PC-3 (cell line): ENCODE measurements at regions not wholly inside any gene's neighbourhood (a gene's known extent, or its start where the extent isn't known, plus 50 kb on each side); places are given as distances from the start of the nearest gene placed in this dataset.

ENCODE experiments used
- ATAC-seq: fragments of 200-7000 bp; cut with Tn5 transposase; 2 replicates; pipeline ENCODE4 v1.9.1; 2020; ENCODE audit warnings: mild to moderate bottlenecking, moderate library complexity
- BruUV-seq: library from RNA; stranded (reverse); fragments of 400-500 nt; replicated peaks from 2 replicates; lab custom pipeline; 2021; lab: Mats Ljungman, UMichigan
- CTCF ChIA-PET: fragments of 300-600 bp; sonication (Branson Sonifier 250); formaldehyde crosslinking; loops from one replicate; lab custom pipeline; 2022; ENCODE audit warnings: antibody characterized with exemption; lab: Charles Lee
- POLR2A ChIA-PET: fragments of 300-600 bp; sonication (Branson Sonifier 250); formaldehyde crosslinking; loops from one replicate; lab custom pipeline; 2022; ENCODE audit warnings: antibody characterized with exemption; ENCODE audit not compliant: unreplicated experiment; lab: Charles Lee
- DNase-seq: peaks from one replicate; pipeline ENCODE4 v3.0.0-alpha.2; 2015
- H2AFZ ChIP-seq: fragments of 300-600 bp; sonication (generic); 2 replicates; pipeline ENCODE4 v1.6.0; 2016; ENCODE audit warnings: antibody characterized with exemption, low read length
- H3F3A ChIP-seq: fragments of 300-600 bp; sonication (generic); one replicate; pipeline ENCODE4 v1.6.0; 2017; ENCODE audit warnings: antibody characterized with exemption, low read length, control low read depth, mild to moderate bottlenecking; ENCODE audit not compliant: unreplicated experiment
- H3K27ac ChIP-seq: fragments of 300-600 bp; sonication (generic); 2 replicates; pipeline ENCODE4 v1.5.1; 2016; ENCODE audit warnings: mild to moderate bottlenecking, low read length
- H3K27me3 ChIP-seq: fragments of 300-600 bp; sonication (generic); 2 replicates; pipeline ENCODE4 v1.6.1; 2016; ENCODE audit warnings: low read length, mixed read lengths
- H3K36me3 ChIP-seq: fragments of 300-600 bp; sonication (generic); 2 replicates; pipeline ENCODE4 v1.6.1; 2016; ENCODE audit warnings: low read depth, mixed run types, low read length, mixed read lengths
- H3K4me1 ChIP-seq: fragments of 300-600 bp; sonication (generic); 2 replicates; pipeline ENCODE4 v1.5.1; 2016; ENCODE audit warnings: low read length; ENCODE audit not compliant: insufficient read depth
- H3K4me2 ChIP-seq: fragments of 300-600 bp; sonication (generic); 2 replicates; pipeline ENCODE4 v1.6.0; 2016; ENCODE audit warnings: low read length
- H3K4me3 ChIP-seq: fragments of 300-600 bp; sonication (generic); 2 replicates; pipeline ENCODE4 v1.5.1; 2016; ENCODE audit warnings: mild to moderate bottlenecking, low read length, mixed read lengths
- H3K79me2 ChIP-seq: fragments of 300-600 bp; sonication (generic); 2 replicates; pipeline ENCODE4 v1.6.1; 2017; ENCODE audit warnings: low read length, mixed read lengths
- H3K9ac ChIP-seq: fragments of 300-600 bp; sonication (generic); 2 replicates; pipeline ENCODE4 v1.6.0; 2016; ENCODE audit warnings: mild to moderate bottlenecking, low read length
- H3K9me2 ChIP-seq: fragments of 300-600 bp; sonication (generic); replicated peaks from 2 replicates; pipeline ENCODE4 v1.6.1; 2016; ENCODE audit warnings: mixed run types, low read length, mixed read lengths
- H3K9me3 ChIP-seq: fragments of 300-600 bp; sonication (generic); 2 replicates; pipeline ENCODE4 v1.6.1; 2016; ENCODE audit warnings: low read length, mixed read lengths
- H4K20me1 ChIP-seq: fragments of 300-600 bp; sonication (generic); 2 replicates; pipeline ENCODE4 v1.6.1; 2016; ENCODE audit warnings: low read length, mixed read lengths
- EZH2 ChIP-seq: fragments of 300-600 bp; sonication (generic); IDR thresholded peaks from one replicate; pipeline ENCODE4 v1.6.1; 2017; ENCODE audit warnings: antibody characterized with exemption, mild to moderate bottlenecking, low read length; ENCODE audit not compliant: unreplicated experiment
- EZH2phosphoT487 ChIP-seq: fragments of 300-600 bp; sonication (generic); IDR thresholded peaks from 2 replicates; pipeline ENCODE4 v1.6.1; 2018; ENCODE audit warnings: mild to moderate bottlenecking, antibody characterized with exemption, low read length, borderline replicate concordance
- intact Hi-C: fragments of 100-400 bp; cut with micrococcal nuclease; formaldehyde crosslinking; loops from 2 replicates; pipeline ENCODE4 v1.9.0; 2023
- TF ChIP-seq, protein P1 (sequence below): fragments of 300-600 bp; sonication (generic); conservative IDR thresholded peaks from 2 replicates; pipeline ENCODE4 v1.5.1; 2017; ENCODE audit warnings: antibody characterized with exemption, low read depth, mild to moderate bottlenecking, low read length

DNA sequence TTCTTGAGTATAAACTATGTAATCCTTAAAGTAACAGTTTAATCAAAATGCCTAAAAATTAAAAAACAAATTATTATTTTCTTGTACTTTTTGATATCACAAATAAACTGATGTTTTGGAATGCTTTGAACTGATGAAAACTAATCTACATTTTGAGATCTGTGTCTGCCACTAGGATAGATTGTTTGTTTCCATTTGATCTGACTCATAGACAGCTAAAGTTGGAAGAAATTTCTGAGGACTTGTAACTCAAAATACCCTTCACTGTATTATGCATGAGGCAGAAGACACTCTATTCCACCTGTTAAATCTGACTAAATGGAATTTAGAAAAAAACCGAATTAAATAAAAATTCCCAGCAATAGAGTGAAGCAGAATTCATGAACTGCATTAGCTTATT, 1400.0 kb upstream of the FLRT2 start:
- Histone ChIP-seq H3K4me1 (no peaks in the 10 kb centered on the region), H3K4me3 (no peak overlapping the region), H3K9me2 (no peaks in the 10 kb centered on the region), H2AFZ (no peak overlapping the region), H3F3A (no peaks in the 10 kb centered on the region), H3K9ac (no peak overlapping the region), H3K4me2 (no peak overlapping the region), H3K27me3 (no peaks in the 10 kb centered on the region), H3K79me2 (no peaks in the 10 kb centered on the region), H3K27ac (no peak overlapping the region), H3K36me3 (no peaks in the 10 kb centered on the region), H3K9me3 (0 out of 2 replicates have a peak, but pooled peaks cover 3% of the 10 kb centered on the region), H4K20me1 (no peaks in the 10 kb centered on the region)
- DNase-seq (no peak), ATAC-seq (no peak)
- intact Hi-C loops: no loop called here
- ChIA-PET POLR2A (no interaction called here), CTCF (no interaction called here)
- TF ChIP-seq, protein P1, sequence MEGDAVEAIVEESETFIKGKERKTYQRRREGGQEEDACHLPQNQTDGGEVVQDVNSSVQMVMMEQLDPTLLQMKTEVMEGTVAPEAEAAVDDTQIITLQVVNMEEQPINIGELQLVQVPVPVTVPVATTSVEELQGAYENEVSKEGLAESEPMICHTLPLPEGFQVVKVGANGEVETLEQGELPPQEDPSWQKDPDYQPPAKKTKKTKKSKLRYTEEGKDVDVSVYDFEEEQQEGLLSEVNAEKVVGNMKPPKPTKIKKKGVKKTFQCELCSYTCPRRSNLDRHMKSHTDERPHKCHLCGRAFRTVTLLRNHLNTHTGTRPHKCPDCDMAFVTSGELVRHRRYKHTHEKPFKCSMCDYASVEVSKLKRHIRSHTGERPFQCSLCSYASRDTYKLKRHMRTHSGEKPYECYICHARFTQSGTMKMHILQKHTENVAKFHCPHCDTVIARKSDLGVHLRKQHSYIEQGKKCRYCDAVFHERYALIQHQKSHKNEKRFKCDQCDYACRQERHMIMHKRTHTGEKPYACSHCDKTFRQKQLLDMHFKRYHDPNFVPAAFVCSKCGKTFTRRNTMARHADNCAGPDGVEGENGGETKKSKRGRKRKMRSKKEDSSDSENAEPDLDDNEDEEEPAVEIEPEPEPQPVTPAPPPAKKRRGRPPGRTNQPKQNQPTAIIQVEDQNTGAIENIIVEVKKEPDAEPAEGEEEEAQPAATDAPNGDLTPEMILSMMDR: no peak
- TF ChIP-seq EZH2phosphoT487 (no peak), EZH2 (no peak)
- BruUV-seq: no TSS peak

DNA sequence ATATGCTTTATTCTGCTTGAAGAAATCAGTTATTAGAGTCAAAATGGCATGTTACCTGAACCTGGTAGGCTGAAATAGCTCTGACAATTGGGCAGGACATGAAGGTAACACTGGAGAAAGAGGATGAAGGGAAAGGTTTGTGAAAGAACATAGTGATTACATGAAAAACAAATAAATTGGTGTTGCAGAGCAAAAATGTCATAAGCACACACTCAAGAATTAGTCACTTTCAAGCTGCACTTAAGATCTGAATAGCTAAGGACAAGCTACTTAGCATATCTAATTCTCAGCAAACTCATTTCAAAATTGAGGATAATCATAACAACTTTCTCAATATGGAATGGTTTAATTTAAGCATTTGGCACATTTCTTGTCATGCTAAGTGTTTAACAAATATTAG, 1398.0 kb upstream of the FLRT2 start:
- no peaks in the 10 kb centered on the region for H3K27me3 ChIP-seq
- BruUV-seq: no TSS peak
- ATAC-seq (no peak), DNase-seq (no peak)
- H3K4me1 ChIP-seq: no peaks in the 10 kb centered on the region
- intact Hi-C loops: no loop called here
- 0 out of 2 replicates have a peak, but pooled peaks cover 6% of the 10 kb centered on the region for H3K9me3 ChIP-seq
- H3K9me2 ChIP-seq: no peaks in the 10 kb centered on the region
- H4K20me1 ChIP-seq: no peaks in the 10 kb centered on the region
- H3K9ac ChIP-seq: no peak overlapping the region
- H3K4me2 ChIP-seq: no peak overlapping the region
- H3F3A ChIP-seq: no peaks in the 10 kb centered on the region
- no peaks in the 10 kb centered on the region for H3K79me2 ChIP-seq
- H2AFZ ChIP-seq: no peak overlapping the region
- TF ChIP-seq, protein P1: no peak
- TF ChIP-seq EZH2phosphoT487 (no peak), EZH2 (no peak)
- H3K4me3 ChIP-seq: no peak overlapping the region
- no peak overlapping the region for H3K27ac ChIP-seq
- ChIA-PET CTCF (no interaction called here), POLR2A (no interaction called here)
- H3K36me3 ChIP-seq: no peaks in the 10 kb centered on the region

DNA sequence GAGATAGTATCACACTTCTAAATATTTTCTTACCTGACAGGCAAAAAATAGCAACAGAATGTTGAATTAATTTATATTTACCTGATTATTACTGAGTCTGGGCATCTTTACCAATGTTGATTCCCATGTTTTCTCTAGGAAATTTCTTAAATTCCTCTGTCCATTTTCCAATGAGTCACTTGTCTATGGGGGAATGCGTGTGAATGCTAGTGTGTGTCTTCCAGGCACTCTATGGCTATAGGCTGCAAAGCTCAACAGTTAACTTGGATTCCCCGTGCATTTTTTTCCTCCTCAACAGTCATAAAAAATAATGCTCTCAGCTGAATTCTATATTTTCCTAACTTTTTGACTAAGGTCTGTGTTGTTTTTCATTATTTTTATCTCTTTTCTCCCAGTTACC, 1385.8 kb upstream of the FLRT2 start:
- no peaks in the 10 kb centered on the region for H3K79me2 ChIP-seq
- no peak overlapping the region for H3K4me2 ChIP-seq
- no peaks in the 10 kb centered on the region for H3K4me1 ChIP-seq
- H3K9me3 ChIP-seq: 0 out of 2 replicates have a peak, but pooled peaks cover 3% of the 10 kb centered on the region
- ChIA-PET CTCF (no interaction called here), POLR2A (no interaction called here)
- ATAC-seq: no peak
- no peaks in the 10 kb centered on the region for H3F3A ChIP-seq
- DNase-seq: no peak
- no peaks in the 10 kb centered on the region for H3K27me3 ChIP-seq
- no peaks in the 10 kb centered on the region for H3K9me2 ChIP-seq
- H2AFZ ChIP-seq: no peak overlapping the region
- no peaks in the 10 kb centered on the region for H4K20me1 ChIP-seq
- no peak overlapping the region for H3K4me3 ChIP-seq
- no TSS peak for BruUV-seq
- no peak overlapping the region for H3K27ac ChIP-seq
- H3K9ac ChIP-seq: no peak overlapping the region
- intact Hi-C loops: no loop called here
- TF ChIP-seq, protein P1: no peak
- no peaks in the 10 kb centered on the region for H3K36me3 ChIP-seq
